Activated naive CD4-positive, alpha-beta T cell treated with anti-CD3 and anti-CD28 coated beads, Interleukin-2, amount 50 U/mL, for 72 hours (primary cell): ENCODE measurements at regions not wholly inside any gene's neighbourhood (a gene's known extent, or its start where the extent isn't known, plus 50 kb on each side); places are given as distances from the start of the nearest gene placed in this dataset.
"Not testable (repeated sequence)": the region's sequence is repeated elsewhere in the genome, so short reads cannot be mapped to it uniquely, and the experiment has no call there.

Source experiments
- ATAC-seq, 2 donors: fragments of 150-1000 bp; cut with Tn5 transposase; 2 replicates each; pipeline ENCODE4 v1.10.0; 2021; ENCODE audit warnings: mild to moderate bottlenecking in 2 of 2, moderate library complexity in 2 of 2
- DNase-seq, 2 donors: peaks; one replicate each; pipeline ENCODE4 v3.0.0; 2021 to 2022; ENCODE audit warnings: low spot score in 2 of 2
- H3K27ac Mint-ChIP-seq, 2 donors: one replicate each; pipeline ENCODE4 v1.8.0; 2022; ENCODE audit warnings: mild to moderate bottlenecking in 2 of 2, mixed read lengths in 2 of 2
- H3K36me3 Mint-ChIP-seq, 2 donors: one replicate each; pipeline ENCODE4 v1.8.0; 2022; ENCODE audit warnings: mixed read lengths in 2 of 2
- H3K9me3 Mint-ChIP-seq, 2 donors: one replicate each; pipeline ENCODE4 v1.8.0; 2022; ENCODE audit warnings: mixed read lengths in 2 of 2

DNA sequence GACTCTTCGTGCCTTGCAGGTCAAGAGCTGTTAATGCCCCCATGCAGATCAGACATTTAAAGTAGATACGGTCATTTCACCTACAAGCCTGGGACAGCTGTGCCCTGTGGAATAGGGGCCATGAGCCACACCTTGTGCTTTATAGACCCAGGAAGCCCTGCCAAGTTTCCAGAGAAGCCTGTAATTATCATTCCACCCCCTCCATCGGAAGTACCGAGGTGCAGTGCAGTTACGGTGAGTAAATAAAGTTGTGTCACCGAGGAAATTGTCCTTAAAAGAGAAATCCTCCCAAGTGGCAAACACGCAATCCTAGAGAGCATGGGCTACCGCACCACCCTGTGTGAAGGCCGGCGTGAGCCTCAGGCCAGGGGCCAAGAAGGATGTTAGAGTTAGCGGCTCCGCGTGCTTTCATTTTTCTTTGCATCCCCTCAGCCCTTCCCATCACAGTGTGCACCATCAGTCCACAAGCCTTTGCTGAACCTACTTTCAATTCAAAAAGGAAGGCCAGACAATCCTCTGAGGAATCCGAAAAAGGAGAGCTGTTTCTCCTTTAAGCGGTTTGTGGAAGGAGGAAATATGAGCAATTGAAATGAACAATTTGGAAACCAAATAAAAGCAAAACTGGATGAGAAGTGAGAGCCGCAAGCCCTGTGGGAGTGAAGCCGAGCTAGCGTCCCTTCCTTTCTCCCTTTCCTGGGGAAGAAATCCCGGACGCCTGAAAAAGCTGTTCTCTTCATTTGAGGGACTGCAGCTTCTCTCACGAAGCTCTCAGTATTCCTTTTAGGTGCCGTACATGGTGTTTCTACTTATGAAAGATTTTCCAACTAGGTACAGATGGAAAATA lies 183.3 kb upstream of the PDE10A start:
- no peaks in the 10 kb centered on the region for H3K9me3 Mint-ChIP-seq
- no peak for ATAC-seq
- no peak overlapping the region for H3K27ac Mint-ChIP-seq
- no peaks in the 10 kb centered on the region for H3K36me3 Mint-ChIP-seq
- no peak for DNase-seq

DNA sequence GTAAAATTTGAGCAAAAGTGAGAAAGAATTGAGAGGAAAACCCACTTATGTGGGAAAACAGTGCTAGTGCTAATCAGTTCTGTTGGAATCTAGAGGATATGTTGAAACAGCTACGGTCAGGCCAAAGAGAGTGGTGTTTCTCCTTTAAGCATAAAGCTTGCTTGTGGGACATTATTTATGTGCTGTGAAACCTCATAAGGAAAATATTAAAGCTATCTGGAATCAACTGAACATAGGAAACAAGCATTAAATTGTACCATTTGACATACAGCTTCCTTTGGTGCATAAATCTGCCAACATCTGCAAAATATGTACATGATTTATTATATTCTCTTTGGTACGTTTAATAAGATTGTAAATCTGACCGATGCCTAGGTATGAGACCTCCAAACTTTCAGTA lies 182.5 kb upstream of the PDE10A start:
- Mint-ChIP-seq H3K9me3 (no peaks in the 10 kb centered on the region), H3K27ac (no peak overlapping the region), H3K36me3 (no peaks in the 10 kb centered on the region)
- DNase-seq (no peak), ATAC-seq (no peak)

DNA sequence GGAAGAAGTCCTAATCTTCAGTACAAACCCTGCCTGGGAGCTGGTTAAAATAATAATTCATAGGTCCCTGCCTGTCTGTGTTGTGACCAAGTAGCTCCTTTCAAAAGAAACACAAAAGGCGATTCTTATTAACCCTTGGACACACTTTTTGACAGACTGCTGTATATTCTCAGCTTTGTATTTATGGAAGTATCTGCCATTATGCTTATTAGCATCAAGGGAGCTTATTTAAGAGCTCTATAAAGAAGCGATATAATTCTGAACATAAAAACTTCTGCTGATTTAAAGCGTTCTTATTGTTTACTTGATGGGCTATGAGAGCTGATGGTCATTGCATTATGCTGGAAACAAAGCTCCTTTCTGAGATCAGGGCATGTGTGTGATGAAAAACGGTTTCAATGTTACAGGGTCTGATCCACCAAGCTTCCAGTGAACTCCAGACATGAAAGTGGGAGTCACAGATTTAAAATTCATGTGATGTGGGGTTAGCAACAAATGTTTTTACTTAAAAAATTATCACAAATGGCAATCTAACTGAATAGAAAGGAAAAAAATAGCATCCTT lies 181.8 kb upstream of the PDE10A start:
- DNase-seq (no peak), ATAC-seq (no peak)
- peaks cover under 1 to 4% of the 10 kb centered on the region in 2 donors for H3K9me3 Mint-ChIP-seq
- H3K27ac Mint-ChIP-seq, result no peak overlapping the region
- no peaks in the 10 kb centered on the region for H3K36me3 Mint-ChIP-seq

DNA sequence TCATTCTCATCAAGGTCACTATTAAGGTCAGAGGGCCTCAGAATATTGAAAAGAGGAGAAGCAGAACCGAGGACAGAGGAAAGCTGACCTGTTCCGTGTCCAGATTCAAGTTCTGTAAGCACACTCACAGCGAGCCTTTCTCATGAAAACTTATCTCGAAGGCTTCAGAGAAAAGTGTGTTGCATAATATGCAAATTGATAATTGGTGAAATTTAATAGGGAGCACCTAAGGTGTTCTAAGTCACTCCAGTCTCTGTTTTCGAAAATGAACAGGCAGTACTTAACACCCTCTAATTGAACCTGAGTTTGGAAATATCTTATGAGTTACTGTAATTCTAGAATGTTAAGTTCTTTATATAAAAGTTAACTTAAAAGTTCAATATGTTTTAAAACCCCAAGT lies 181.2 kb upstream of the PDE10A start:
- H3K27ac Mint-ChIP-seq, result no peak overlapping the region
- no peaks in the 10 kb centered on the region for H3K36me3 Mint-ChIP-seq
- ATAC-seq (no peak), DNase-seq (no peak)
- peaks cover 6 to 10% of the 10 kb centered on the region in 2 donors for H3K9me3 Mint-ChIP-seq

DNA sequence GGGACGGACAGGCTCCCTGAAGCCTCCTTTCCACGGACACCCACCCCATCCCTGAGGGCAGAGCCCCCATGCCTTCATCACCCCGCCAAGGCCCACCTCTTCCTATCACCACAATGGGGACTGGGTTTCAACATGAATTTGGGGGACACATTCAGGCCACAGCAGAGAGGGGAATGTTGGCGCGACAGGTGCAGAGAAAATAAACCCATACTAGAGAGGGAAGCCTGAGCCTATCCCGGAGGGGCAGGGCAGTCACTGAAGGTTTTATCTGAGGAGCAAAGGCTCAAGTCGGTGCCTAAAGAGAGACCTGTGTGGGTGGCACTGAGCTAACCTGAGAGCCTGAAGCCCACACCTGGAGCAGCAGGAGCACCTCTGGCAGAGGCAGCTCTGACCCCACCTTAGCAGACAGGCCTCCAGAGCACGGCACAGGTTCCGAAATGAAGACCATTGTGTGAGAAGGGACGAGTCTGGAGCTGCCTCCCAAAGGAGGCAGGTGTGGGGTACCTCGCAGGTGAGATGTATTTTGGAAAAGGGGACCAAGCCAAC lies 180.6 kb upstream of the PDE10A start:
- no peaks in the 10 kb centered on the region for H3K36me3 Mint-ChIP-seq
- no peak for ATAC-seq

DNA sequence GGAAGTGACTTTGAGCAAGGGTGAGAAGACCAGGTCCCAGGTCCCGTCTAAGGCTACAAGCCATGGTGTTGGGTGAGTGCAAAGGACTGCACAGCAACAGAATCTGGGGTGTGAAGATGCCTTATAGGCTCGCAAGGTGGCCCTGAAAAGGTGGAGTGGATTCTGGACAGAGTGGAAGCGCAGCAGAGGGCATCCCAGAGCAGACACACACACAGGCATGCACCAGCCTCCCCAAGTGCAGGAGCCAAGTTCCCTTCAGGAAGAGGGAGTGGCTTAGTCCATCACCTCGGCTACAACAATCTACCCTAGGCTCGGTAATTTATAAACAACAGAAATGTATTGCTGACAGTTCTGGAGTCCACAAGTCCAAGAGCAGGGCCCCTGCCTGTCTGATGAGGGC lies 180.1 kb upstream of the PDE10A start:
- Mint-ChIP-seq H3K36me3 (no peaks in the 10 kb centered on the region), H3K9me3 (peaks cover 6 to 10% of the 10 kb centered on the region in 2 donors), H3K27ac (no peak overlapping the region)
- ATAC-seq, result no peak
- DNase-seq, result no peak

More for the DNA sequence above, 180.6 kb upstream of the PDE10A start:
- Mint-ChIP-seq H3K9me3 (peaks cover 6 to 10% of the 10 kb centered on the region in 2 donors), H3K27ac (no peak overlapping the region)
- DNase-seq, result no peak

DNA sequence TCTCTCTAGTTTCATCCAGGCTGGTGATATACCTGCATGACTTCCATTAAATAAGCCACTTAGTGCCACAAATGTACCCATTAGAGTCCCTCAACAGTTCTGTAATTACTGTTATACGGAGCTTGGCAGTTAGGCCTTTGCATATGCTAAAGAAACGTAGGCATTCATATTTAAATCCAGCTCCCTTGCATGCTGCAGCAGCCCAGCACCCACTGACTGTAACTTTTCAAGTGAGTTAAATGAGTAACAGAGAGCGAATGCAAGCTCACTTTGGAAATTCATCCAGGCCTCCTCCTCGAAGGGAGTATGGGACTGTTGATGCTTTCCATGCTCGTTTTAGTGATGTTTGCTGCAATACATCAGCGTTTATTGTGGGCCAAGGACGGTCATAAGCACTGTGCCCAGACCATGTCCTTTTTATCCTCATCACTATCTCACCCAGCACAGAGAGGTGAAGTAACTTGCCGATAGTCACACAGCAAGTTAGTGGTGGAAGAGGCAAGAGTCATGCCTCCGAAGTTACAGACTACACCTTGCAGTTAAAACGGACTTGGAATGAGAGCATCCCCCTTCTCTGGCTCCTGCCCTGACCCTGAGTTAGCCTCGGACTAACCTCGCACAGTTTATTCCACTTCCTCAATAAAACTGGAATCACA lies 179.4 kb upstream of the PDE10A start:
- no peak for ATAC-seq
- no peak overlapping the region for H3K27ac Mint-ChIP-seq

DNA sequence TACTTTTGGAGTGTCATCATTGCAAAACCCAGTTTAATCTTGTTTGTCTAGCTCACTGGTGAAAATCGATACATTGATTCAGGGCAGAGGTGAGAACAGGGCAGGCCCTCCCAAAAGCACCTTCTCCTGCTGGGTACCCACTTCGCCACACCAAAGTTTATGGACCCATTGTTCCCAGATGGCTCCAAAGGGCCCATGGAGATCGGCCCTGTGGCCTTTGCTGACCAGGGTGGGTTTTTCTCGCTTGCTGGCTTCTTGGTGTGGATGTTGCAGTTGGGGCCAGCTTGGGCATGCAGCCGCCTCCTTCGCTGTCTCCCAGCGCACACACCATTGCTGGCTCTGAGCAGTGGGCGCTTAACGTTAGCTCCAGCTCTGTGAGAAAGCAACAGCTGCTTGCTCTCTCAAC lies 178.1 kb upstream of the PDE10A start:
- ATAC-seq, result no peak
- Mint-ChIP-seq H3K36me3 (no peaks in the 10 kb centered on the region), H3K27ac (no peak overlapping the region)

More for the DNA sequence above, 179.4 kb upstream of the PDE10A start:
- DNase-seq, result no peak
- H3K9me3 Mint-ChIP-seq, result peaks cover 6 to 10% of the 10 kb centered on the region in 2 donors
- no peaks in the 10 kb centered on the region for H3K36me3 Mint-ChIP-seq

DNA sequence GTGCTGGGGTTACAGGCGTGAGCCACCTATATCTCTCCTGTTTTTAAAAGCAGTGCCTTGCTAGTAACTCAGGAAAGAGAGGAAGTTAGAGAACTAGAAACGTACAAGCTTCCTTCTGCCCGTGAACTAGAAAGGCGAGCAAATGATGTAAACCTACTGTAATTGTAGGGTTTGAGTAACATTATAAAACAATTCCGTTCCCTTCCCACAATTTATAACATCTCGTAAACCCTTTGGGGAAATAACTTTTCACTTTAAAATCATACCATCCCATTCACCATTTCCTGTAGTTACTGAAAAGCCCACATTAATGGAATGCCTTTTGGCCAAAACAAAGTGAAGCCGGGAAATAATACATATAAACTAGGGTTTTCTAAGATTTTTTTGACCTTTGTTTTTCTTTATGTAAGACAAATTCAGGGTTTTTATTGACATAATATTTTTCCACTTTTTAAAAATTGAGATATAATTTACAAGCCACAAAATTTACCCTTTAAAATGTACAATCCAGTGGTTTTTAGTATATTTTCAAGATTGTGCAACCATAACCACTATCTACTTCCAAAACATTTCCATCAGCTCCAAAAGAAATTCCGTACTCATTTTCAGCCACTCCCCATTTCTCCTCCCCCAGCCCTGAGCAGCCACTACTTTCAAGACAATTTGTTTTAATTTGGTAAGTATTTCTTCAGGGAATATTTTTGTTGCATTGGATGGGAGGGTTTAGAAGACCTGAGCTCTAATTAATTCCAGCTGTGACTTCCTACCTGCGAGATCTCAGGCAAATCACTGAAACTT lies 175.1 kb upstream of the PDE10A start:
- ATAC-seq (no peak), DNase-seq (no peak)
- peaks cover 6 to 10% of the 10 kb centered on the region in 2 donors for H3K9me3 Mint-ChIP-seq
- no peak overlapping the region for H3K27ac Mint-ChIP-seq
- no peaks in the 10 kb centered on the region for H3K36me3 Mint-ChIP-seq

More for the DNA sequence above, 178.1 kb upstream of the PDE10A start:
- DNase-seq, result no peak
- H3K9me3 Mint-ChIP-seq, result peaks cover 6 to 10% of the 10 kb centered on the region in 2 donors

DNA sequence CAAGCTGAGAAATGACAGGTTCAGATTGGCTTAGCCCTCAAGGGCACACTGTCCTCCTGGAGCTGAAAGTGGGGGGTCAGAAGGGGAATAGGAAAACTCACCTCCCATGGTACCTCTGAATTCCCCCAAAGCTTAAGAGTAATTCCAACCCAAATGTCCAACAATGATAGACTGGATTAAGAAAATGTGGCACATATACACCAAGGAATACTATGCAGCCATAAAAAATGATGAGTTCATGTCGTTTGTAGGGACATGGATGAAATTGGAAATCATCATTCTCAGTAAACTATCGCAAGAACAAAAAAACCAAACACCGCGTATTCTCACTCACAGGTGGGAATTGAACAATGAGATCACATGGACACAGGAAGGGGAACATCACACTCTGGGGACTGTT lies 173.6 kb upstream of the PDE10A start:
- not testable (repeated sequence) for H3K36me3 Mint-ChIP-seq, DNase-seq, ATAC-seq, H3K27ac Mint-ChIP-seq
- peaks cover 6 to 10% of the 10 kb centered on the region in 2 donors for H3K9me3 Mint-ChIP-seq

DNA sequence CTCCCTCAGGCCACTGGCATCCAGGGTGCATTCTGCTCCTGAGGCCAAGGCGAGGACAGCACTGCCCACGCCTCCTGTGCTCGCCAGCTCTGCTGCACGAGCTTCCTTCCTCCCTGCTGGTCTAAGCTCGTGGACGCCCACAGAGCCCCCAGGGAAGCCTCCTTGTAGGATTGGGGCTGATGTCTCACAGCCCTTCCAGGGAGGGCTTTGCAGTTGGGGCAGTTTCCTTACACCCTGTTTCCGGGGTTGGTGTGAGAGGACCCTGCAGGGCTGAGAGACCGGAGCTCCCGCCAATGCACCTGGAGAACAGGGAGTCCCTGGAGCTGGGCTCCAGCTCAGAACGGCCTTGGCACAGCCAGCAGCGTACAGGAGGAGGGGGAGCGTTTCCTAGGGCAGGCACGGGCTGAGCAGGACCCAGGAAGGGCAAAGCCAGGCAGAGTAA lies 172.4 kb upstream of the PDE10A start:
- DNase-seq (no peak), ATAC-seq (no peak)
- Mint-ChIP-seq H3K36me3 (no peaks in the 10 kb centered on the region), H3K27ac (no peak overlapping the region), H3K9me3 (peaks cover 6 to 10% of the 10 kb centered on the region in 2 donors)

DNA sequence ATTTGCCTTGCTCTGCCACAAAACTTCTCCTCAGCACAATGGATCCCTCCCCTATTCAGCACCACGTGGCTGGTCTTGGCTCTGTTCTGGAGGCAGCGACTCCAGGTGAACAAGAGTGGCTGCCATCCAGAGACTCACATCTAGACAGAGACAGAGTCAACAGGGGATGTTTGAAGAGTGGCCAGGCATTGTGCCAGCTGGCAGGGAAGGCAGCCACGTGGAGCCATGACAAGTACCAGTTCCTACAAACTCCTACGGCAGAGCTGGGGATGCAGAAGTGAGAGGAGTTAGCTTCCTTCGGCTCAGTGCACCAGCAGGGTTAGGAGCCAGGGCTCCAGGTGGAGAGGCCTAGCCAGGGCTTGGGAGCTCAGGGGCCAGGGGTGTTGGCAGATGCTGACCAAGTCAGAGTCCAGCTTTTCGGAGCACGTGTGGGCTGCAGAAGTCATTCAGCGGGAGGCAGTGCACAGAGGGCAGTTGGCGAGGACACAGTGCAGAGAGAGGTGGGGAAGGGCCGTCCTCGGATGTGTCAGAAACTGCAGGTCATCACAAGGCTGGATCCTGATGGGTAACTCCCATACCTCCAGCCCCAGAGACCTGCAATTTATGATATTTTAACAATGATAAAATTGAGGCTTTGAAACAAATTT lies 171.7 kb upstream of the PDE10A start:
- ATAC-seq, result no peak
- H3K9me3 Mint-ChIP-seq, result peaks cover 4% of the 10 kb centered on the region in 2 donors
- H3K27ac Mint-ChIP-seq, result no peak overlapping the region
- DNase-seq, result no peak
- no peaks in the 10 kb centered on the region for H3K36me3 Mint-ChIP-seq

DNA sequence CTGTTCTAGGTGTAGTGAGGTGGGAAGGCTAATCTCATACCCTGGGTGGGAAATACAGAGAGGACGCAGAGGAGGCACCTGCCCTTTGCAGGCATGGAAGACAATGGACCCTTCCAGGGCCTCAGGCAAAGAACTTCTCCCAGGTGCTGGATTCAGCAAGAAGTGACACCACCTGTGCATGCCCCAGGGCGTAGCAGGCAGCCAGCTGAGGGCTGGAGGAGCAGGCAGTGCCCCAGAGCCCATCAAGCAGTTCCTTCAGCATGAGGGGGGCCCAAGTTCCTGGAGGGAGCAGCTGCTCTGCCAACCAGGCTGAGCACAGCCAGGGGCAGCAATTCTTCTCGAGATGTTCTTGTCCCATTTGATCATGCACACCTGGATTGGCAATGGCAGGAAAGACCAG lies 170.3 kb upstream of the PDE10A start:
- no peaks in the 10 kb centered on the region for H3K36me3 Mint-ChIP-seq
- DNase-seq (no peak), ATAC-seq (no peak)
- H3K27ac Mint-ChIP-seq, result no peak overlapping the region
- no peaks in the 10 kb centered on the region for H3K9me3 Mint-ChIP-seq

DNA sequence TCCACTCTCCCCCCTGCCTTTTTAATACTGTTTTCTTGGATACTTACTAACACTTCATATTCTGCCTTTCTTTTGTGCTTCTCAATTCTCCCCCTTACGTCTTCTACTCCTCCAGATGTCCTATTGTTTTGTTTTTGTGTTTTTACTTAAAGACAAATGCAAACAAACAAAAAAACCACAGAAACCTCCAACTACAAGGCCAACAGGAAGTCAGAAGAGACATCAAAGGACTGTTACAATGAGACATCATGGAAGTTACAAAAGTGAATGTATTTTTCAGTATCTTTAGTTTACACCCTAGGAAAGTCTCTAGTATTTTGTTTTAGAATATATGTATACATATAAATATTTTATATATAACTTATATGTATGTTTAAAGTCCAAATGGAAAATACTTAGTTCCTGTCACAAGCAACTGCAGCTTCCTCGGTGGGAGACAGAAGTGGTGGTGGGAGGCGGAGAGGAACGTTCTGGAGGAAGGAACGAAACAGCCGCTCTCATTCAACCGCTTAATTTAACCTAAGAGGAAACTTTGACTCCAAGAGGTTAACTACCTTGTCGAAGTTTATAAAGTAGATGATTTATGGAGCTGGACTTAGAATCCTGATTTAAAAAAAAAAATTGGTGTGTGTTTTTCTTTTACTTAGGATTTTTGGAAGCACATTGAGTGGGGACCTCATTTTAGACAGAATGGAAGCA lies 168.9 kb upstream of the PDE10A start:
- DNase-seq (no peak), ATAC-seq (no peak)
- Mint-ChIP-seq H3K36me3 (no peaks in the 10 kb centered on the region), H3K27ac (no peak overlapping the region), H3K9me3 (no peaks in the 10 kb centered on the region)

DNA sequence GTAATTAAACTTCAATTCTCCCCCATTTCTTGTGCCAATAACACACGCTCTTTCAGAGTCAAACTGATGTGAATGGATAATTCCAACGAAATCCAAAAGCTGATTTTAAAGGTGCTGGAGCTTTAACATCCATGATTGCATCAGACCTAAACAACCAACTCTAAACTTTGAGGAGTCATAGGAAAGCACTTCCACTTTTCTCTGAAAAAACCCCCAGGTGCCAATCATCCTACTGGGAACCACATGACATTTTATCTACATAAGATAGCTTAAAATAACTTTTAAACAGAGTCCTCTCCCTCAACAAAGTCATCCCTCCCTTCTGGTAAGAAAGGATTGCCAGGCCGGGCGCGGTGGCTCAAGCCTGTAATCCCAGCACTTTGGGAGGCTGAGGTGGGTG lies 167.7 kb upstream of the PDE10A start:
- ATAC-seq (no peak), DNase-seq (no peak)
- Mint-ChIP-seq H3K9me3 (no peaks in the 10 kb centered on the region), H3K27ac (no peak overlapping the region), H3K36me3 (no peaks in the 10 kb centered on the region)

DNA sequence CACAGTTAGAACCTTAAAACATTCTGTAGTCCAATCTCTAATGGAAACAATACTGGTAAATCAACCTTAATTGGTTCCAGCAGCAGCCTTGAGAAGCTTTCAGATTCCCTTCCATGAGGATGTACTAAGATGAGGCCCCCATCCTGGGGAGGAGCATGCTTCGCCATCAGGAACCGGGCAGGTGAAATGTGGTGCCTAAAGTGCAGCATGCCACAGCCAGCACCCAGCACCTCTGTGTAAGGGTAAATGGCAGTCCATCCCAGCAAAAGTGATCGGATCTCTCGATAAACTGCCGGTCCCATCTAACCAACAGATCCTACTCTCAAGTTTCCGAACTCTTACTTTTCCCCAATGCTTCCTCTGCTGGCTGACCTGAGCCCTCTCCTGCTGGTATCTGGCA lies 166.3 kb upstream of the PDE10A start:
- DNase-seq (no peak), ATAC-seq (no peak)
- no peaks in the 10 kb centered on the region for H3K36me3 Mint-ChIP-seq
- no peaks in the 10 kb centered on the region for H3K9me3 Mint-ChIP-seq
- no peak overlapping the region for H3K27ac Mint-ChIP-seq
